ENCODE measurements at regions not wholly inside any gene's neighbourhood (a gene's known extent, or its start where the extent isn't known, plus 50 kb on each side); places are given as distances from the start of the nearest gene placed in this dataset.

DNA sequence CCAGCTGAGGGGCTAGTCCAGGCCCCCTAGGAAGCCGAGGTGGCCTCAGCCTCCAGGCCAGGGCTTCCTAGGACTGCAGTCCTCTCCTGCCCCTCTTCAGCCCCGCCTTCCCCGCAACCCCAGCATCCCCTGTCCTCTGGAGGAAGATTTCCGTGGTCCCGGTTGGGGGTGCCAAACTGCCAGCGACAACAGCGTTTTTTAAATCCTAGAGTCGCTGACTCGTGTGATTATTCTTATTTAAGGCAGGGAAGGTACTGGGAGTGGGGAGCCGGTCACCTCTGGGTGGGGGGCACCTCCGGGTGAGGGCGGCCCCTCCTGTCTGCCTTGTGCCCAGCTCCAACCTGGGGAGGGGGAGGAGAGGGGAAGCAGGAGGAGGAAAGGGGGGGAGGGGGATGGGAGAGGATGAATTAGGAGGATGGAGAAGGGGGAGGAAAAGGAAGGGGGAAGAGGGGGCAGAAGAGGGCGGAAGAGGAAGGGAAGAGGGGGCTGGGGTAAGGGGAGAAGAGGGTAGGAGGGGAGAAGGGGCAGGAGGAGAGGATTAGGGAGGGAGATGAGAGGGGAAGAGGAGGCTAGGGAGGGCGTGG, 173.1 kb upstream of the IER5L start:
- TF ChIP-seq, protein P1, sequence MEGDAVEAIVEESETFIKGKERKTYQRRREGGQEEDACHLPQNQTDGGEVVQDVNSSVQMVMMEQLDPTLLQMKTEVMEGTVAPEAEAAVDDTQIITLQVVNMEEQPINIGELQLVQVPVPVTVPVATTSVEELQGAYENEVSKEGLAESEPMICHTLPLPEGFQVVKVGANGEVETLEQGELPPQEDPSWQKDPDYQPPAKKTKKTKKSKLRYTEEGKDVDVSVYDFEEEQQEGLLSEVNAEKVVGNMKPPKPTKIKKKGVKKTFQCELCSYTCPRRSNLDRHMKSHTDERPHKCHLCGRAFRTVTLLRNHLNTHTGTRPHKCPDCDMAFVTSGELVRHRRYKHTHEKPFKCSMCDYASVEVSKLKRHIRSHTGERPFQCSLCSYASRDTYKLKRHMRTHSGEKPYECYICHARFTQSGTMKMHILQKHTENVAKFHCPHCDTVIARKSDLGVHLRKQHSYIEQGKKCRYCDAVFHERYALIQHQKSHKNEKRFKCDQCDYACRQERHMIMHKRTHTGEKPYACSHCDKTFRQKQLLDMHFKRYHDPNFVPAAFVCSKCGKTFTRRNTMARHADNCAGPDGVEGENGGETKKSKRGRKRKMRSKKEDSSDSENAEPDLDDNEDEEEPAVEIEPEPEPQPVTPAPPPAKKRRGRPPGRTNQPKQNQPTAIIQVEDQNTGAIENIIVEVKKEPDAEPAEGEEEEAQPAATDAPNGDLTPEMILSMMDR (conservative IDR thresholded peaks at IDR 0.05 in 1 of 2, IDR thresholded peaks at IDR 0.05 in 1 of 2; ENCODE audit: low read depth in 1 of 2, low read length in 2 of 2), result no peak
- no peak for TF ChIP-seq EZH2 (IDR thresholded peaks at IDR 0.05; ENCODE audit: low read length, missing control alignments)

Measured in fibroblast of lung (primary cell).